HG03108 (cell line): ENCODE measurements at regions not wholly inside any gene's neighbourhood (a gene's known extent, or its start where the extent isn't known, plus 50 kb on each side); places are given as distances from the start of the nearest gene placed in this dataset.

Source experiments
- ATAC-seq: cut with Tn5 transposase; IDR thresholded peaks from one replicate; pipeline ENCODE4 v1.9.1; 2021; ENCODE audit warnings: moderate library complexity; ENCODE audit not compliant: unreplicated experiment

- no peak for ATAC-seq
Observed at GRCh38 chr5:74054641-74055421, 428.8 kb downstream of the ARHGEF28 start.

- no peak for ATAC-seq
Observed at GRCh38 chr5:74054139-74054538, 428.1 kb downstream of the ARHGEF28 start.

GRCh38 chr5:74052441-74053221, 426.6 kb downstream of the ARHGEF28 start:
- no peak for ATAC-seq

GRCh38 chr5:74051076-74051475, 425.1 kb downstream of the ARHGEF28 start:
- no peak for ATAC-seq

GRCh38 chr5:74044936-74045335, 418.9 kb downstream of the ARHGEF28 start:
- ATAC-seq = no peak

- ATAC-seq = no peak
Observed at GRCh38 chr5:74042959-74043358, 417.0 kb downstream of the ARHGEF28 start.

GRCh38 chr5:74042559-74042958, 416.6 kb downstream of the ARHGEF28 start:
- no peak for ATAC-seq

- ATAC-seq = no peak
Observed at GRCh38 chr5:74041913-74042312, 415.9 kb downstream of the ARHGEF28 start.

- ATAC-seq = no peak
Observed at GRCh38 chr5:74040811-74041491, 415.0 kb downstream of the ARHGEF28 start.

- no peak for ATAC-seq
Observed at GRCh38 chr5:74040065-74040551, 414.1 kb downstream of the ARHGEF28 start.

- no peak for ATAC-seq
Observed at GRCh38 chr5:74037321-74037720, 411.3 kb downstream of the ARHGEF28 start.

- no peak for ATAC-seq
Observed at GRCh38 chr5:74035521-74035937, 409.5 kb downstream of the ARHGEF28 start.

- ATAC-seq = no peak
Observed at GRCh38 chr5:74034733-74035132, 408.7 kb downstream of the ARHGEF28 start.

- ATAC-seq = no peak
Observed at GRCh38 chr5:74032617-74033016, 406.6 kb downstream of the ARHGEF28 start.

GRCh38 chr5:74031536-74031935, 405.5 kb downstream of the ARHGEF28 start:
- ATAC-seq = no peak

- ATAC-seq = no peak
Observed at GRCh38 chr5:74030821-74031220, 404.8 kb downstream of the ARHGEF28 start.

GRCh38 chr5:74030371-74030770, 404.4 kb downstream of the ARHGEF28 start:
- no peak for ATAC-seq

GRCh38 chr5:74028976-74029375, 403.0 kb downstream of the ARHGEF28 start:
- no peak for ATAC-seq

GRCh38 chr5:74028406-74028805, 402.4 kb downstream of the ARHGEF28 start:
- no peak for ATAC-seq

GRCh38 chr5:74027732-74028338, 401.8 kb downstream of the ARHGEF28 start:
- no peak for ATAC-seq

GRCh38 chr5:74026310-74026709, 400.3 kb downstream of the ARHGEF28 start:
- no peak for ATAC-seq
